GM12873 (cell line): ENCODE measurements at regions not wholly inside any gene's neighbourhood (a gene's known extent, or its start where the extent isn't known, plus 50 kb on each side); places are given as distances from the start of the nearest gene placed in this dataset.

Source experiments
- CTCF ChIP-seq: IDR thresholded peaks from 2 replicates; pipeline ENCODE4 v1.5.1; 2012; ENCODE audit warnings: low read depth, mild to moderate bottlenecking, moderate library complexity, low read length, control low read depth; ENCODE audit not compliant: insufficient read depth; ENCODE audit errors: missing control alignments

- no peak for TF ChIP-seq CTCF
Observed at GRCh38 chr9:121566481-121567465, 67.1 kb upstream of the GGTA1 start.

GRCh38 chr9:121567500-121568342 is 68.1 kb upstream of the GGTA1 start:
- TF ChIP-seq CTCF: no peak

GRCh38 chr9:121568343-121569265 is 69.0 kb upstream of the GGTA1 start:
- TF ChIP-seq CTCF: no peak

- no peak for TF ChIP-seq CTCF
Observed at GRCh38 chr9:121569266-121569648, 69.6 kb upstream of the GGTA1 start.

- no peak for TF ChIP-seq CTCF
Observed at GRCh38 chr9:121572581-121572980, 72.9 kb upstream of the GGTA1 start.

GRCh38 chr9:121573717-121574485 is 74.3 kb upstream of the GGTA1 start:
- TF ChIP-seq CTCF: no peak
